Pons (tissue), 1 donor: ENCODE measurements at regions not wholly inside any gene's neighbourhood (a gene's known extent, or its start where the extent isn't known, plus 50 kb on each side); places are given as distances from the start of the nearest gene placed in this dataset.
"Not testable (repeated sequence)": the region's sequence is repeated elsewhere in the genome, so short reads cannot be mapped to it uniquely, and the experiment has no call there.

Experiments
- DNase-seq: peaks from one replicate; pipeline ENCODE4 v3.0.0-alpha.2; 2016; ENCODE audit warnings: low spot score

DNA sequence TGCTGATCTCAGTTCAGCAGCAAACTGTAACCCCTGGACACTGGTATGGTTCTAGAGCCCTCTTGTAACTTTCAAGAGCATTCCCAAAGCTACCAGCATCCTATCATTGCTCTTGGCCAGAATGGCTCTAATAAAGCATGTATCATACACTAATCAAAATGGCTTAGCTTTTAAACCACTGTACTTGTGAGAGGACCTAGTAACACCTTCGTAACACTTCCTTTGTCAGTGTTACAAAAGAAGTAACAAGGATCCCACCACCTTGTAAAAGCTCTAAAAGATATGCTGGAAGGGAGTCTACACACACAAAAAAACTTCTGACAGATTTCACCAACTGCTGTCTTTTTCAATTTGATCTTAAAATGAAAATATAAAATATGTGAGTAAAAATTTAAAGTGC is 144.7 kb downstream of the ALOX5 start:
- no peak for DNase-seq

GRCh38 chr10:45515630-45516029 is 141.6 kb downstream of the ALOX5 start:
- no peak for DNase-seq

DNA sequence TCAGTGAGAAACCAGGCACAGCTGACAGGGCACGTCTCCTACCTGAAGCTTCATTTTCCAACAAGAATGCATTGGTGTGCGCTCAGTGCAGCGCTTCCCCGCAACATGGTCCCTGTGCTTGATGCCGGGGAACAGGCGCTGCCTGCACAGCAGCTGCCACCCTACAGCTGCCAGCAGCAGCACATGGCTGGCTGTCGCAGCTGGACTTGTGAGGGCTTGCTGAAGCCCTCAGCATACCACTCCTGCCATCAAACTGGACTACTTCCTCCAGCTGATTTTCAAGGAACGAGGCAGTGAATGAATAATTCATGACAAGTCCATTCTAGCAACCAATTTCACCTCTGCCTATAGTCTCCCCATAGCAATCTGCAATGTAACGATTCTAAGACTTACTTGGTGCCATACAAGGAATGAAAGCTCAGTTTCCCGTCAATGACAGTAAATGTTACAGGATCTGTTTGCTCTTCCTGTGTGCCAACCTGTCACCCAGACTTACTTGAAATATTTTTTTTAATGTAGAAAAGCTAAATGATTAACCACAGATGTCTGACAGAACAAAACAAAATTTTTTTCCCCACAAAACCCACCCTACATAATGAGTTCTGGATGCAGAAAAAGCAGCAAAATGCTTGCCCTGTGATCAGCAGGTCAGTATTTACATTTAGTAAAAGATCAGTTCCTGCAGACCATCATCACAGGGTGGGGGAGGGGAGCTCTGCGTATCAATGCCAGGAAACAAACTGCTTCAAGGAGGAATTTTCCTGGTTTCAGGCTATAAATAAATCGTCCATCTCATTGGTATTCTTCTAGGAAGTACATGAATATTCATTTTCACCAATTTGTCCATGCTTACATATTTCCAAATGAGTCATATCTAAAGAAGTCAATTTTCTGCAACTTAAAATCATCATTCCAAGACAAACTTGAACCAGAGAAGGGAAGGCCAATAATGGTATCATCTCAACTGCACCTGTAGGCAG is 140.6 kb downstream of the ALOX5 start:
- peak; percentile 84 for DNase-seq

DNA sequence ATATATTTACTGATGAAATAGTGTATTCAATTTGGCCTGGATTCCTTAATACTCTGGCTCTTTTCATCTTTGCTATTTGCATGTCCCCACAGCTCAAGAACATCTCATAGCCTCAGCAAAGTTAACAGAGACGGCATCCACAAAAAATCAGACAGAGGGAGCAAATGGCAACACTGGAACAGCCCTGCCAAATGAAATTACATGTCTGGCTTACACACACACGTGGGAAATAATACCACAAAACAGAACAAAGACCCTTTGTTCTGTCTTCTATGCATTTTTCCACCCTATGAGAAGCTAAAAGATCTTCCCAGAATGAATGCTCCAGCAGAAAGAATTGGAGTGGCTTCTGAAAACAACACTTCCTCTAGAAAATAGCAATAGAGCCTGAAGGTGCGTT is 139.5 kb downstream of the ALOX5 start:
- peak; percentile 72 for DNase-seq

DNA sequence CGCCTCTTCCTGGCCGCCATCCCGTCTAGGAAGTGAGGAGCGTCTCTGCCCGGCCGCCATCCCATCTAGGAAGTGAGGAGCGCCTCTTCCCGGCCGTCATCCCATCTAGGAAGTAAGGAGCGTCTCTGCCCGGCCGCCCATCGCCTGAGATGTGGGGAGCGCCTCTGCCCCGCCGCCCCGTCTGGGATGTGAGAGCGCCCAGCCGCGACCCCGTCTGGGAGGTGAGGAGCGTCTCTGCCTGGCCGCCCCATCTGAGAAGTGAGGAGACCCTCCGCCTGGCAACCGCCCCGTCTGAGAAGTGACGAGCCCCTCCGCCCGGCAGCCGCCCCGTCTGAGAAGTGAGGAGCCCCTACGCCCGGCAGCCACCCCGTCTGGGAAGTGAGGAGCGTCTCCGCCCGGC is 137.9 kb downstream of the ALOX5 start:
- not testable (repeated sequence) for DNase-seq

- DNase-seq, result no peak
Observed at GRCh38 chr10:45509491-45509890, 135.5 kb downstream of the ALOX5 start.

DNA sequence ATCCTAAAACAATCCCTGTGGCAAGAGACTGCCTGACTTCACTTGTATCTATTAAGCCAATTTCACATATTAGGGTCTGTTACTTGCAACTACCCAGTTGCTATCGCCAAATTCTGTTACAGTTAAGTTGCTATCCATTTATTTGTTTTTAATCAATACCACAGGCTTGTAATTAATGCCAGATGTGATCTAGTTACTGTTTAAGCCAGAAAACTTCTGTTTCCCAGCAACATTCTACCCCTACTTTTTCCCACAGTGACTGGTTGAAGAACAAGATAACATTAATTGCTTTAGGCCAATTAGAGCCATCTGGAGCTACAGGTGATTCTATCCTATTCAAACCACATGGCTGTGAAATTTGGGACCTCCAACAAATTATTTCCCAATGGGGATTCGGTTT is 131.3 kb downstream of the ALOX5 start:
- DNase-seq, result no peak

GRCh38 chr10:45502458-45502857 is 128.4 kb downstream of the ALOX5 start:
- DNase-seq, result no peak

DNA sequence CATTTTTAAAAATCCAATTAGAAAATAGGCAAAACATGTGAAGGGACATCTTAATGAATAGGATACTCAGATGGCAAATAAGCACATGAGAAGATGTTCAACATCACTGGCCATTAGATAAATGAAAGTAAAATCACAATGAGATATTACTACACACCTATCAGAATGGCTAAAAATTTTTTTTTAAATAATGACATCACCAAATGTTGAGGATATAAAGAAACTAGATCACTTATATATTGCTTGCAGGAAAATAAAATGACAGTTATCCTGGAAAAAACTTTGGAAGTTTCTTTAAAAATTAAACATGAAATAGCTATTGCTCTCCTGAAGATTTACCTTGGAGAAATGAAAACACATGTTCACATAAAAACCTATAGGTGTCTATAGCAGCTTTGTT is 127.8 kb downstream of the ALOX5 start:
- no peak for DNase-seq

GRCh38 chr10:45500798-45501197 is 126.8 kb downstream of the ALOX5 start:
- DNase-seq, result no peak

DNA sequence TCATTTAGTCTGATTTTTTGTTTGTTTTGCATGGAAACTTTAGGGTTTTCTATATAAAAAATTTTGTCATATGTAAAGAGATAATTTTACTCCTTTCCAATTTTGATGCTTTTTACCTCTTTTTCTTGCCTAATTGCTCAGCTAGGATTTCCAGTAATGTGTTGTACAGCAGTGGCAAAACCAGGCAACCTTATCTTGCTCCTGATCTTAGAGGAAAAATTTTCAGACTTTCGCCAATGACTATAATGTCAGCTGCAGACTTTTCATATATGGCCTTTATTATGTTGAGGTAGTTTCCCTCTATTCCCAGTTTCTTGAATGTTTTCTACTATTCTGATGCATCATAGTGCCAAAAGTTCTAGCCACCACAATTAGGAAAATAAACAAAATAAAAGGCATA is 126.3 kb downstream of the ALOX5 start:
- no peak for DNase-seq

DNA sequence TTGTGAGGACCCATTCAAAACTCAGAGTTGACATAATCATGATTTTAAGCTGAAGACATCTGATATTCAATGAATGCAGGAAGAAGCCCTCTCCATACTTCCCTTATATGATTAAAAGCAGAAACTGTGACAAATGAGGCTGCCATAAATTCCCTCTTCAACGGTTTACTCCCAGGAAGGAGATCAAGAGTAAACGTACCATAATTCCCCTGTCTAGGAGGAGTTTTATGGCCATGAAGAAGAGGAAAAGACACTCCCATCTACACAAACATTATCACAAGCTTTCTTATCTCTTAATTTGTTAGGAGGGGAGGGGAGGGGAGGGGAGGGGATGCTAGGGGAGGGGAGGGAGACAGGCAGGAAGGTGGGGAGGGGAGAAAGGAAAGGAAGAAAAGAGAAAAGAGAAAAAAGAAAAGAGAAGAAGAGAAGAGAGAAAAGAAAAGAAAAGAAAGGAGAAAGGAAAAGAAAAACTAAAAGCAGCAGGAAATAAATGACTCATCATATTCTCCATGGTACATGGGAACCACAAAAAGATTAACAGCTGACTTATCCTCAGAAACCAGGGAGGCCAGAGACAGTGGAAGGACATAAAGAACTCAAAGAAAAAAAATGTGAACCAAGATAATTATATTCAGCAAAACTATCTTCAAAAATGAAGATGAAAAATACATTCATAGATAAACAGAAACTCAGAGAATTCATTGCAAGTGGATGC is 121.6 kb downstream of the ALOX5 start:
- no peak for DNase-seq
